NT2/D1 (cell line): ENCODE measurements at regions not wholly inside any gene's neighbourhood (a gene's known extent, or its start where the extent isn't known, plus 50 kb on each side); places are given as distances from the start of the nearest gene placed in this dataset.

Experiments
- DNase-seq: peaks from one replicate; pipeline ENCODE4 v3.0.0-alpha.2; 2011; ENCODE audit warnings: low read depth, low spot score
- H3K27me3 ChIP-seq: 2 replicates; pipeline ENCODE4 v1.6.0; 2011; ENCODE audit warnings: mild to moderate bottlenecking; ENCODE audit not compliant: insufficient read length, insufficient read depth
- H3K36me3 ChIP-seq: 2 replicates; pipeline ENCODE4 v1.6.1; 2011; ENCODE audit warnings: mild to moderate bottlenecking, low read length, mixed read lengths; ENCODE audit not compliant: insufficient read depth, insufficient read length
- H3K4me1 ChIP-seq: 2 replicates; pipeline ENCODE4 v1.5.1; 2011; ENCODE audit not compliant: insufficient read depth, insufficient read length
- H3K4me3 ChIP-seq: 2 replicates; pipeline ENCODE4 v1.5.1; 2011; ENCODE audit warnings: low read depth; ENCODE audit not compliant: insufficient read length
- H3K9ac ChIP-seq: 2 replicates; pipeline ENCODE4 v1.6.0; 2011; ENCODE audit warnings: low read depth; ENCODE audit not compliant: insufficient read length
- H3K9me3 ChIP-seq: 2 replicates; pipeline ENCODE4 v1.5.1; 2011; ENCODE audit warnings: mild to moderate bottlenecking, low read length; ENCODE audit not compliant: insufficient read depth
- SUZ12 ChIP-seq: IDR thresholded peaks from 2 replicates; pipeline ENCODE4 v1.6.1; 2011; ENCODE audit not compliant: insufficient read length, insufficient read depth; ENCODE audit errors: extremely low read depth
- YY1 ChIP-seq: IDR thresholded peaks from 2 replicates; pipeline ENCODE4 v1.6.1; 2011; ENCODE audit not compliant: insufficient read length, insufficient read depth
- ZNF274 ChIP-seq: IDR thresholded peaks from 2 replicates; pipeline ENCODE4 v1.6.1; 2011; ENCODE audit warnings: mild to moderate bottlenecking, low read depth, low read length

- TF ChIP-seq ZNF274 = no peak
- no peak for TF ChIP-seq SUZ12
- no peak for TF ChIP-seq YY1
- Histone ChIP-seq H3K4me3 (no peak overlapping the region), H3K9me3 (no peaks in the 10 kb centered on the region), H3K36me3 (no peaks in the 10 kb centered on the region), H3K9ac (no peak overlapping the region), H3K4me1 (no peaks in the 10 kb centered on the region), H3K27me3 (no peaks in the 10 kb centered on the region)
- DNase-seq = no peak
Observed at GRCh38 chr15:52857937-52858781, 68.0 kb upstream of the ONECUT1 start.

GRCh38 chr15:52857471-52857870 is 67.3 kb upstream of the ONECUT1 start:
- no peaks in the 10 kb centered on the region for H3K9me3 ChIP-seq
- no peaks in the 10 kb centered on the region for H3K27me3 ChIP-seq
- TF ChIP-seq YY1 = no peak
- no peak for TF ChIP-seq ZNF274
- no peak for TF ChIP-seq SUZ12
- H3K36me3 ChIP-seq = no peaks in the 10 kb centered on the region
- DNase-seq = no peak
- no peak overlapping the region for H3K4me3 ChIP-seq
- H3K9ac ChIP-seq = no peak overlapping the region
- no peaks in the 10 kb centered on the region for H3K4me1 ChIP-seq

GRCh38 chr15:52856286-52856685 is 66.2 kb upstream of the ONECUT1 start:
- no peaks in the 10 kb centered on the region for H3K9me3 ChIP-seq
- no peak overlapping the region for H3K9ac ChIP-seq
- no peak overlapping the region for H3K4me3 ChIP-seq
- no peak for TF ChIP-seq SUZ12
- no peak for TF ChIP-seq YY1
- no peak for TF ChIP-seq ZNF274
- no peaks in the 10 kb centered on the region for H3K36me3 ChIP-seq
- no peak for DNase-seq
- no peaks in the 10 kb centered on the region for H3K4me1 ChIP-seq
- H3K27me3 ChIP-seq = no peaks in the 10 kb centered on the region

GRCh38 chr15:52855157-52855556 is 65.0 kb upstream of the ONECUT1 start:
- no peak overlapping the region for H3K9ac ChIP-seq
- no peaks in the 10 kb centered on the region for H3K27me3 ChIP-seq
- H3K4me1 ChIP-seq = no peaks in the 10 kb centered on the region
- no peak for TF ChIP-seq ZNF274
- no peak for TF ChIP-seq SUZ12
- TF ChIP-seq YY1 = no peak
- H3K4me3 ChIP-seq = no peak overlapping the region
- H3K9me3 ChIP-seq = no peaks in the 10 kb centered on the region
- DNase-seq = no peak
- H3K36me3 ChIP-seq = no peaks in the 10 kb centered on the region

- H3K4me3 ChIP-seq = no peak overlapping the region
- H3K27me3 ChIP-seq = no peaks in the 10 kb centered on the region
- no peaks in the 10 kb centered on the region for H3K9me3 ChIP-seq
- H3K9ac ChIP-seq = no peak overlapping the region
- no peak for TF ChIP-seq ZNF274
- TF ChIP-seq SUZ12 = no peak
- TF ChIP-seq YY1 = no peak
- no peaks in the 10 kb centered on the region for H3K36me3 ChIP-seq
- no peak for DNase-seq
- no peaks in the 10 kb centered on the region for H3K4me1 ChIP-seq
Observed at GRCh38 chr15:52844823-52845222, 54.7 kb upstream of the ONECUT1 start.
